Subcutaneous abdominal adipose tissue (tissue), 5 donors: ENCODE measurements at regions not wholly inside any gene's neighbourhood (a gene's known extent, or its start where the extent isn't known, plus 50 kb on each side); places are given as distances from the start of the nearest gene placed in this dataset.
"Not testable (repeated sequence)": the region's sequence is repeated elsewhere in the genome, so short reads cannot be mapped to it uniquely, and the experiment has no call there.

Experiments
- H3K27ac ChIP-seq: one replicate; pipeline ENCODE4 v1.7.0; 2013; ENCODE audit warnings: low read depth, mild to moderate bottlenecking, inconsistent platforms, low read length, moderate library complexity
- H3K27me3 ChIP-seq, 5 donors: one replicate each; pipeline ENCODE4 v1.7.0; 2013; ENCODE audit warnings: low read length in 5 of 5, inconsistent platforms in 1 of 5; ENCODE audit not compliant: control insufficient read depth in 5 of 5, insufficient read depth in 4 of 5
- H3K36me3 ChIP-seq, 5 donors: one replicate each; pipeline ENCODE4 v1.7.0; 2013; ENCODE audit warnings: low read length in 5 of 5; ENCODE audit not compliant: control insufficient read depth in 5 of 5, insufficient read depth in 5 of 5
- H3K4me1 ChIP-seq, 5 donors: one replicate each; pipeline ENCODE4 v1.7.0; 2013; ENCODE audit warnings: low read length in 5 of 5, mild to moderate bottlenecking in 3 of 5, moderate library complexity in 1 of 5; ENCODE audit not compliant: control insufficient read depth in 5 of 5, insufficient read depth in 5 of 5
- H3K4me3 ChIP-seq, 5 donors: one replicate each; pipeline ENCODE4 v1.7.0; 2013; ENCODE audit warnings: low read length in 5 of 5, low read depth in 1 of 5
- H3K9ac ChIP-seq, 5 donors: one replicate each; pipeline ENCODE4 v1.7.0; 2013; ENCODE audit warnings: low read length in 5 of 5, mild to moderate bottlenecking in 4 of 5, moderate library complexity in 3 of 5
- H3K9me3 ChIP-seq, 5 donors: one replicate each; pipeline ENCODE4 v1.7.0; 2013; ENCODE audit warnings: low read length in 5 of 5; ENCODE audit not compliant: control insufficient read depth in 5 of 5
- donor health status: healthy.
- donor health status: healthy.
- donor health status: healthy.
- donor health status: healthy.
- donor health status: healthy.

- H3K9me3 ChIP-seq, result no peaks in the 10 kb centered on the region
- H3K4me3 ChIP-seq, result no peak overlapping the region
- no peaks in the 10 kb centered on the region for H3K4me1 ChIP-seq
- H3K9ac ChIP-seq, result no peak overlapping the region
- peaks cover 0 to 2% (median 0%) of the 10 kb centered on the region in 5 donors for H3K27me3 ChIP-seq
- H3K27ac ChIP-seq, result no peak overlapping the region
- no peaks in the 10 kb centered on the region for H3K36me3 ChIP-seq
These were observed 187.7 kb downstream of the FCRL5 start for GRCh38 chr1:157364612-157365011.

- Histone ChIP-seq H3K4me1 (no peaks in the 10 kb centered on the region), H3K4me3 (no peak overlapping the region), H3K9me3 (no peaks in the 10 kb centered on the region), H3K27ac (no peak overlapping the region), H3K36me3 (no peaks in the 10 kb centered on the region), H3K27me3 (peaks cover 0 to 2% (median 0%) of the 10 kb centered on the region in 5 donors), H3K9ac (no peak overlapping the region)
These were observed 188.6 kb downstream of the FCRL5 start for GRCh38 chr1:157363660-157364140.

- Histone ChIP-seq H3K36me3 (no peaks in the 10 kb centered on the region), H3K4me1 (no peaks in the 10 kb centered on the region), H3K9ac (no peak overlapping the region), H3K9me3 (no peaks in the 10 kb centered on the region), H3K27me3 (peaks cover 0 to 2% (median 0%) of the 10 kb centered on the region in 5 donors), H3K4me3 (no peak overlapping the region), H3K27ac (no peak overlapping the region)
These were observed 192.3 kb downstream of the FCRL5 start for GRCh38 chr1:157360023-157360390.

GRCh38 chr1:157359314-157360022, 192.8 kb downstream of the FCRL5 start:
- no peak overlapping the region for H3K4me3 ChIP-seq
- no peaks in the 10 kb centered on the region for H3K36me3 ChIP-seq
- peaks cover 0 to 2% (median 0%) of the 10 kb centered on the region in 5 donors for H3K27me3 ChIP-seq
- no peak overlapping the region for H3K27ac ChIP-seq
- H3K9me3 ChIP-seq, result no peaks in the 10 kb centered on the region
- H3K9ac ChIP-seq, result no peak overlapping the region
- no peaks in the 10 kb centered on the region for H3K4me1 ChIP-seq

- H3K27me3 ChIP-seq, result peaks cover 0 to 9% (median 0%) of the 10 kb centered on the region in 5 donors
- no peak overlapping the region for H3K27ac ChIP-seq
- no peaks in the 10 kb centered on the region for H3K9me3 ChIP-seq
- H3K4me3 ChIP-seq, result no peak overlapping the region
- H3K36me3 ChIP-seq, result no peaks in the 10 kb centered on the region
- no peak overlapping the region for H3K9ac ChIP-seq
- H3K4me1 ChIP-seq, result no peaks in the 10 kb centered on the region
These were observed 195.2 kb downstream of the FCRL5 start for GRCh38 chr1:157357111-157357510.

- H3K9ac ChIP-seq, result no peak overlapping the region
- no peaks in the 10 kb centered on the region for H3K36me3 ChIP-seq
- H3K4me1 ChIP-seq, result no peaks in the 10 kb centered on the region
- H3K9me3 ChIP-seq, result no peaks in the 10 kb centered on the region
- H3K4me3 ChIP-seq, result no peak overlapping the region
- peaks cover 0 to 9% (median 0%) of the 10 kb centered on the region in 5 donors for H3K27me3 ChIP-seq
- H3K27ac ChIP-seq, result no peak overlapping the region
These were observed 195.7 kb downstream of the FCRL5 start for GRCh38 chr1:157356601-157357000.

GRCh38 chr1:157353546-157353945, 198.8 kb downstream of the FCRL5 start:
- no peaks in the 10 kb centered on the region for H3K4me1 ChIP-seq
- no peak overlapping the region for H3K27ac ChIP-seq
- no peak overlapping the region for H3K9ac ChIP-seq
- H3K27me3 ChIP-seq, result peaks cover 0 to 9% (median 0%) of the 10 kb centered on the region in 5 donors
- H3K36me3 ChIP-seq, result no peaks in the 10 kb centered on the region
- no peak overlapping the region for H3K4me3 ChIP-seq
- peaks cover 0 to 4% (median 0%) of the 10 kb centered on the region in 5 donors for H3K9me3 ChIP-seq

- Histone ChIP-seq H3K36me3 (no peaks in the 10 kb centered on the region), H3K27ac (no peak overlapping the region), H3K4me1 (no peaks in the 10 kb centered on the region), H3K9me3 (peaks cover 0 to 4% (median 0%) of the 10 kb centered on the region in 5 donors), H3K27me3 (peaks cover 0 to 13% (median 3%) of the 10 kb centered on the region in 5 donors), H3K9ac (no peak overlapping the region), H3K4me3 (no peak overlapping the region)
These were observed 199.4 kb downstream of the FCRL5 start for GRCh38 chr1:157352817-157353408.

- H3K9me3 ChIP-seq, result peaks cover 0 to 4% (median 0%) of the 10 kb centered on the region in 5 donors
- H3K27me3 ChIP-seq, result peaks cover 0 to 13% (median 3%) of the 10 kb centered on the region in 5 donors
- no peaks in the 10 kb centered on the region for H3K4me1 ChIP-seq
- H3K4me3 ChIP-seq, result no peak overlapping the region
- no peaks in the 10 kb centered on the region for H3K36me3 ChIP-seq
- H3K27ac ChIP-seq, result no peak overlapping the region
- no peak overlapping the region for H3K9ac ChIP-seq
These were observed 200.1 kb downstream of the FCRL5 start for GRCh38 chr1:157352216-157352615.

- H3K9me3 ChIP-seq, H3K4me1 ChIP-seq, H3K9ac ChIP-seq, H3K27ac ChIP-seq, H3K4me3 ChIP-seq, H3K36me3 ChIP-seq: not testable (repeated sequence)
- H3K27me3 ChIP-seq, result peaks cover 0 to 13% (median 3%) of the 10 kb centered on the region in 5 donors
These were observed 200.5 kb downstream of the FCRL5 start for GRCh38 chr1:157351800-157352199.
